HUES64 (cell line): ENCODE measurements at regions not wholly inside any gene's neighbourhood (a gene's known extent, or its start where the extent isn't known, plus 50 kb on each side); places are given as distances from the start of the nearest gene placed in this dataset.

ENCODE experiments used
- H3K27ac ChIP-seq: 2 replicates; pipeline ENCODE4 v1.7.0; 2013; ENCODE audit warnings: low read depth, low read length, inconsistent platforms
- H3K27me3 ChIP-seq: 2 replicates; pipeline ENCODE4 v1.6.1; 2013; ENCODE audit warnings: mild to moderate bottlenecking, low read length; ENCODE audit not compliant: insufficient read depth
- H3K36me3 ChIP-seq: 2 replicates; pipeline ENCODE4 v1.6.1; 2013; ENCODE audit warnings: mild to moderate bottlenecking, low read length; ENCODE audit not compliant: insufficient read depth
- H3K4me1 ChIP-seq: 2 replicates; pipeline ENCODE4 v1.6.1; 2013; ENCODE audit warnings: mild to moderate bottlenecking, low read length, moderate library complexity; ENCODE audit not compliant: insufficient read depth
- H3K4me3 ChIP-seq: 2 replicates; pipeline ENCODE4 v1.5.1; 2013; ENCODE audit warnings: mild to moderate bottlenecking, low read length, moderate library complexity
- H3K9ac ChIP-seq: 2 replicates; pipeline ENCODE4 v1.6.1; 2013; ENCODE audit warnings: mild to moderate bottlenecking, low read depth, low read length
- H3K9me3 ChIP-seq: 2 replicates; pipeline ENCODE4 v1.6.1; 2013; ENCODE audit warnings: low read depth, low read length; ENCODE audit not compliant: insufficient read depth
- WGBS: fragments of 150-250, 120-280 bp; methylation state at CpG from one replicate; pipeline ENCODE4 v1.1.7; 2013; ENCODE audit warnings: missing lambda C conversion rate; 5-methylcytosine and 5-hydroxymethylcytosine counted together

GRCh38 chr2:60268661-60269060 lies 284.8 kb downstream of the BCL11A start:
- 100% methylated on average over 1 of the region's 2 CpGs for WGBS
- no peak overlapping the region for H3K9ac ChIP-seq
- no peaks in the 10 kb centered on the region for H3K36me3 ChIP-seq
- H3K4me3 ChIP-seq: no peak overlapping the region
- H3K4me1 ChIP-seq: peaks cover 3% of the 10 kb centered on the region
- H3K27me3 ChIP-seq: no peaks in the 10 kb centered on the region
- no peaks in the 10 kb centered on the region for H3K9me3 ChIP-seq
- no peak overlapping the region for H3K27ac ChIP-seq

- H3K4me1 ChIP-seq: no peaks in the 10 kb centered on the region; the same call in 1 of the 2 replicates
- 87% methylated on average over 4 of the region's 4 CpGs for WGBS
These were observed 285.4 kb downstream of the BCL11A start for GRCh38 chr2:60268032-60268431.

GRCh38 chr2:60267122-60267521 lies 286.3 kb downstream of the BCL11A start:
- H3K4me3 ChIP-seq: no peak overlapping the region
- H3K27me3 ChIP-seq: no peaks in the 10 kb centered on the region
- no peaks in the 10 kb centered on the region for H3K36me3 ChIP-seq
- no peaks in the 10 kb centered on the region for H3K9me3 ChIP-seq
- H3K4me1 ChIP-seq: no peaks in the 10 kb centered on the region; the same call in 1 of the 2 replicates
- H3K27ac ChIP-seq: no peak overlapping the region
- 91% methylated on average over 5 of the region's 5 CpGs for WGBS
- H3K9ac ChIP-seq: no peak overlapping the region

More at GRCh38 chr2:60268032-60268431, 285.4 kb downstream of the BCL11A start:
- Histone ChIP-seq H3K9me3 (no peaks in the 10 kb centered on the region), H3K27me3 (no peaks in the 10 kb centered on the region), H3K4me3 (no peak overlapping the region), H3K9ac (no peak overlapping the region), H3K36me3 (no peaks in the 10 kb centered on the region), H3K27ac (no peak overlapping the region)

GRCh38 chr2:60262178-60262577 lies 291.3 kb downstream of the BCL11A start:
- H3K9ac ChIP-seq: no peak overlapping the region
- H3K27ac ChIP-seq: no peak overlapping the region
- 87% methylated on average over 7 of the region's 7 CpGs for WGBS

GRCh38 chr2:60260639-60261296 lies 292.7 kb downstream of the BCL11A start:
- no peak overlapping the region for H3K9ac ChIP-seq
- no peaks in the 10 kb centered on the region for H3K9me3 ChIP-seq
- H3K4me3 ChIP-seq: no peak overlapping the region
- H3K36me3 ChIP-seq: no peaks in the 10 kb centered on the region
- H3K27me3 ChIP-seq: no peaks in the 10 kb centered on the region
- no peak overlapping the region for H3K27ac ChIP-seq
- H3K4me1 ChIP-seq: no peaks in the 10 kb centered on the region
- 78% methylated on average over 13 of the region's 13 CpGs for WGBS

More at GRCh38 chr2:60262178-60262577, 291.3 kb downstream of the BCL11A start:
- Histone ChIP-seq H3K27me3 (no peaks in the 10 kb centered on the region), H3K36me3 (no peaks in the 10 kb centered on the region), H3K4me1 (no peaks in the 10 kb centered on the region), H3K4me3 (no peak overlapping the region), H3K9me3 (no peaks in the 10 kb centered on the region)

- Histone ChIP-seq H3K9ac (no peak overlapping the region), H3K4me3 (no peak overlapping the region), H3K27ac (no peak overlapping the region), H3K27me3 (no peaks in the 10 kb centered on the region), H3K36me3 (no peaks in the 10 kb centered on the region), H3K4me1 (no peaks in the 10 kb centered on the region), H3K9me3 (no peaks in the 10 kb centered on the region)
- 100% methylated on average over 1 of the region's 1 CpG for WGBS
These were observed 293.7 kb downstream of the BCL11A start for GRCh38 chr2:60259781-60260180.

GRCh38 chr2:60252581-60253150 lies 300.8 kb downstream of the BCL11A start:
- Histone ChIP-seq H3K27me3 (no peaks in the 10 kb centered on the region), H3K4me1 (0 out of 2 replicates have a peak, but pooled peaks cover 3% of the 10 kb centered on the region), H3K9me3 (no peaks in the 10 kb centered on the region), H3K27ac (no peak overlapping the region), H3K36me3 (no peaks in the 10 kb centered on the region), H3K4me3 (no peak overlapping the region), H3K9ac (no peak overlapping the region)
- 95% methylated on average over 6 of the region's 6 CpGs for WGBS

- Histone ChIP-seq H3K9me3 (no peaks in the 10 kb centered on the region), H3K27me3 (no peaks in the 10 kb centered on the region), H3K4me3 (no peak overlapping the region), H3K27ac (no peak overlapping the region), H3K4me1 (peaks cover 11% of the 10 kb centered on the region), H3K36me3 (no peaks in the 10 kb centered on the region), H3K9ac (no peak overlapping the region)
These were observed 302.2 kb downstream of the BCL11A start for GRCh38 chr2:60251247-60251646.

- Histone ChIP-seq H3K9me3 (no peaks in the 10 kb centered on the region), H3K36me3 (no peaks in the 10 kb centered on the region), H3K9ac (no peak overlapping the region), H3K27me3 (no peaks in the 10 kb centered on the region), H3K27ac (no peak overlapping the region), H3K4me1 (peaks cover 11% of the 10 kb centered on the region), H3K4me3 (no peak overlapping the region)
- WGBS: 95% methylated on average over 4 of the region's 5 CpGs
These were observed 303.6 kb downstream of the BCL11A start for GRCh38 chr2:60249879-60250278.

- Histone ChIP-seq H3K27ac (no peak overlapping the region), H3K27me3 (no peaks in the 10 kb centered on the region), H3K4me1 (peaks cover 11% of the 10 kb centered on the region), H3K9ac (no peak overlapping the region), H3K9me3 (no peaks in the 10 kb centered on the region), H3K36me3 (no peaks in the 10 kb centered on the region), H3K4me3 (no peak overlapping the region)
- 43% methylated on average over 8 of the region's 9 CpGs for WGBS
These were observed 306.0 kb downstream of the BCL11A start for GRCh38 chr2:60247471-60247870.

- Histone ChIP-seq H3K27ac (no peak overlapping the region), H3K4me1 (peaks cover 11% of the 10 kb centered on the region), H3K4me3 (no peak overlapping the region), H3K27me3 (no peaks in the 10 kb centered on the region), H3K36me3 (no peaks in the 10 kb centered on the region), H3K9me3 (no peaks in the 10 kb centered on the region), H3K9ac (no peak overlapping the region)
- WGBS: 93% methylated on average over 2 of the region's 2 CpGs
These were observed 306.9 kb downstream of the BCL11A start for GRCh38 chr2:60246583-60246982.
